ENCODE measurements at regions not wholly inside any gene's neighbourhood (a gene's known extent, or its start where the extent isn't known, plus 50 kb on each side); places are given as distances from the start of the nearest gene placed in this dataset.

DNA sequence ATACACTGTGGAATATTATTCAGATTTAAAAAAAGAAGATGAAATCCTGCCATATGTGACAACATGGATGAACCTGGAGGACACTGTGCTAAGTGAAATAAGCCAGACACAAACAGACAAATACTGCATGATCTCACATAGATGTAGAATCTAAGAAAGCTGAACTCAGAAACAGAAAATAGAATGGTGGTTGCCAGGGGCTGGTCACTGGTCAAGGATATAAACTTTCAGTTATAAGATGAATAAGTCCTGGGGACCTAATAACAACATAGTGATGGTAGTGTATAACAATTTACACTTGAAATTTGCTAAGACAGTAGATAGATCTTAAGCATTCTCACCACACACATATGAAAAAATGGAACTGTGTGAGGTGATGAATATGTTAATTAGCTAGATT lies 161.3 kb upstream of the TMCC3 start:
- TF ChIP-seq, protein P1, sequence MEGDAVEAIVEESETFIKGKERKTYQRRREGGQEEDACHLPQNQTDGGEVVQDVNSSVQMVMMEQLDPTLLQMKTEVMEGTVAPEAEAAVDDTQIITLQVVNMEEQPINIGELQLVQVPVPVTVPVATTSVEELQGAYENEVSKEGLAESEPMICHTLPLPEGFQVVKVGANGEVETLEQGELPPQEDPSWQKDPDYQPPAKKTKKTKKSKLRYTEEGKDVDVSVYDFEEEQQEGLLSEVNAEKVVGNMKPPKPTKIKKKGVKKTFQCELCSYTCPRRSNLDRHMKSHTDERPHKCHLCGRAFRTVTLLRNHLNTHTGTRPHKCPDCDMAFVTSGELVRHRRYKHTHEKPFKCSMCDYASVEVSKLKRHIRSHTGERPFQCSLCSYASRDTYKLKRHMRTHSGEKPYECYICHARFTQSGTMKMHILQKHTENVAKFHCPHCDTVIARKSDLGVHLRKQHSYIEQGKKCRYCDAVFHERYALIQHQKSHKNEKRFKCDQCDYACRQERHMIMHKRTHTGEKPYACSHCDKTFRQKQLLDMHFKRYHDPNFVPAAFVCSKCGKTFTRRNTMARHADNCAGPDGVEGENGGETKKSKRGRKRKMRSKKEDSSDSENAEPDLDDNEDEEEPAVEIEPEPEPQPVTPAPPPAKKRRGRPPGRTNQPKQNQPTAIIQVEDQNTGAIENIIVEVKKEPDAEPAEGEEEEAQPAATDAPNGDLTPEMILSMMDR (IDR thresholded peaks at IDR 0.05), result no peak
- no peak overlapping the region for H3K27ac ChIP-seq
- intact Hi-C loops (cut with DNase I), result no loop called here
- peaks cover 15 to 35% of the 10 kb centered on the region in 2 donors for H3K9me3 ChIP-seq
- H3K27me3 ChIP-seq, result no peaks in the 10 kb centered on the region
- no peak overlapping the region for H3K4me3 ChIP-seq
- no peaks in the 10 kb centered on the region for H3K4me1 ChIP-seq
- H3K36me3 ChIP-seq, result no peaks in the 10 kb centered on the region
- no peak for DNase-seq (ENCODE audit: low spot score in 2 of 2)

GRCh38 chr12:94807951-94808350 lies 157.6 kb upstream of the TMCC3 start:
- H3K4me3 ChIP-seq, result no peak overlapping the region
- no peaks in the 10 kb centered on the region for H3K36me3 ChIP-seq
- TF ChIP-seq, protein P1 (IDR thresholded peaks at IDR 0.05), result no peak
- H3K9me3 ChIP-seq, result peaks cover 4 to 17% of the 10 kb centered on the region in 2 donors
- no peaks in the 10 kb centered on the region for H3K4me1 ChIP-seq
- intact Hi-C loops (cut with DNase I), result no loop called here
- H3K27ac ChIP-seq, result no peak overlapping the region
- DNase-seq (ENCODE audit: low spot score in 2 of 2), result no peak
- no peaks in the 10 kb centered on the region for H3K27me3 ChIP-seq

GRCh38 chr12:94806617-94807016 lies 156.3 kb upstream of the TMCC3 start:
- intact Hi-C loops (cut with DNase I), result no loop called here

DNA sequence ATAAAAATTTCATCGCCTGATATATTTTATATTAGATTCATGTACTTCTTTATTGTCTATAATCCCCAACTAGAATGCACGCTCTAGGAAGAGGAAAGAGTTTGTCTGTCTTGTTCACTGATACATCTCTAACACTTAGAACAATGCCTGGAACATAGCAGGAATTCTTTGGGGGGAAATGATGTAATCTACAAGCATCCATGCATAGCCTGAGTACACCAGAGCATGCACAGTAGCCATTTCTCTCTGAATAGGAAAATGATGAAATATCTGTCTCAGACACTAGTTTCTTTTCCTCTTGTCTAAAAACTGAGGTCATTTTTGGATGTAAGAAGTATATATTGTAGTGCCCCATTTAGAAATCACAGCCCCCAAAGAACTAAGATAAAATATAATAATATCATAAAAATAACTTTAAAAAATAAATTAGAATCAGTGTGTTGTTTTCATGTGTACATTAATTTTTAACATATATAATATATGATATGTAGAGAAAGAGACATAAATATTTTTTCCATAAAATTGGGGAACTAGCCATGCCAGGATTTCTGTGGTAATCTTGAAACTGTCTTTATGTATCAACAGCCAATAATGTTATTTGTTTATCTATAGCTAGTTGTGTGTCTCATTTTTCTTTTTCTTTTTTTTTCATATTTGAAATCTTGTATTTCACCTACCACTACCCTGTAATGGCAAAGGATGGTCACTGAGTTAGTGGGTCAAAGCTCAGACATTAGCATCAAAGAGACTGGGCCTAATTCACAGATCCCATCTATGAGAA lies 155.6 kb upstream of the TMCC3 start:
- TF ChIP-seq, protein P1 (IDR thresholded peaks at IDR 0.05), result no peak
- Histone ChIP-seq H3K9me3 (no peaks in the 10 kb centered on the region), H3K4me1 (no peaks in the 10 kb centered on the region), H3K36me3 (no peaks in the 10 kb centered on the region), H3K27ac (no peak overlapping the region), H3K4me3 (no peak overlapping the region), H3K27me3 (no peaks in the 10 kb centered on the region)
- no peak for DNase-seq (ENCODE audit: low spot score in 2 of 2)
- intact Hi-C loops (cut with DNase I), result no loop called here

More at GRCh38 chr12:94806617-94807016, 156.3 kb upstream of the TMCC3 start:
- Histone ChIP-seq H3K9me3 (peaks cover 0 to 7% of the 10 kb centered on the region in 2 donors), H3K27me3 (no peaks in the 10 kb centered on the region), H3K27ac (no peak overlapping the region), H3K36me3 (no peaks in the 10 kb centered on the region), H3K4me1 (no peaks in the 10 kb centered on the region), H3K4me3 (no peak overlapping the region)
- TF ChIP-seq, protein P1 (IDR thresholded peaks at IDR 0.05), result no peak
- no peak for DNase-seq (ENCODE audit: low spot score in 2 of 2)

DNA sequence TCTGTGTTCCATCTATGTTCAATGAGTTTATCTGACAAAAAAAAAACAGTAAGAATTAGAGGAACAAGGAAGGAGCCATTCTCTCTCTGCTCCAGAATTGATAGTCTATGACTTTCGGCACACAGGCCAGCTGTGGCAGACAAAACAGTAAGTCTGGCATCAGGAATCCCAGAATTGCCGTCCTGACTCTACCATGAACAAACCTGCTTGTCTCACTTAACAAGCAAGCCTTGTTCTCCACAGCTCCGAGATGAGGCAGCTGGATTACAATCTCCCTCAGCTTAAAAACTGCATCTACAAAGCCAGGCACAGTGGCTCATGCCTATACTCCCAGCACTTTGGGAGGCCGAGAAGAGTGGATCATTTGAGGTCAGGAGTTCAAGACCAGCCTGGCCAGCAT lies 153.6 kb upstream of the TMCC3 start:
- Histone ChIP-seq H3K36me3 (no peaks in the 10 kb centered on the region), H3K27me3 (no peaks in the 10 kb centered on the region), H3K4me3 (no peak overlapping the region), H3K27ac (no peak overlapping the region), H3K4me1 (no peaks in the 10 kb centered on the region), H3K9me3 (no peaks in the 10 kb centered on the region)
- intact Hi-C loops (cut with DNase I), result no loop called here
- no peak for DNase-seq (ENCODE audit: low spot score in 2 of 2)
- TF ChIP-seq, protein P1 (IDR thresholded peaks at IDR 0.05), result no peak

All from ascending aorta (tissue), 2 donors.